GM20000 (cell line): ENCODE measurements at regions not wholly inside any gene's neighbourhood (a gene's known extent, or its start where the extent isn't known, plus 50 kb on each side); places are given as distances from the start of the nearest gene placed in this dataset.

Experiments
- DNase-seq: peaks from one replicate; pipeline ENCODE4 v3.0.0; 2012; ENCODE audit warnings: low spot score
- TF ChIP-seq, protein P1 (sequence below): IDR thresholded peaks from 2 replicates; pipeline ENCODE4 v1.5.1; 2012; ENCODE audit warnings: mild to moderate bottlenecking, control low read depth; ENCODE audit errors: extremely low read depth, missing control alignments

DNA sequence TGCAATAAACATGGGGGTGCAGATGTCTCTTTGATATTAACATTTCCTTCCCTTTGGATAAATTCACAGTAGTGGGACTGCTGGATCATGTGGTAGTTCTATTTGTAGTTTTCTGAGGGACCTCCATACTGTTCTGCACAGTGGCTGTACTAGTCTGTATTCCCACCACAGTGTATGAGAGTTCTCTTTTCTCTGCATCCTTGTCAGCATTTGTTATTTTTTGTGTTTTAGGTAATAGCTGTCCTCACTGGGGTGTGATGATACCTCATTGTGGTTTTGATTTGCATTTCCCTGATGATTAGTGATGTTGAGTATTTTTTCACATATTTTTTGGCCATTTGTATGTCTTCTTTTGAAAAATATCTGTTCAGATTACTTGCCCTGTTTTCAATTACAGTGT is 562.5 kb downstream of the CSNK1G3 start:
- TF ChIP-seq, protein P1, sequence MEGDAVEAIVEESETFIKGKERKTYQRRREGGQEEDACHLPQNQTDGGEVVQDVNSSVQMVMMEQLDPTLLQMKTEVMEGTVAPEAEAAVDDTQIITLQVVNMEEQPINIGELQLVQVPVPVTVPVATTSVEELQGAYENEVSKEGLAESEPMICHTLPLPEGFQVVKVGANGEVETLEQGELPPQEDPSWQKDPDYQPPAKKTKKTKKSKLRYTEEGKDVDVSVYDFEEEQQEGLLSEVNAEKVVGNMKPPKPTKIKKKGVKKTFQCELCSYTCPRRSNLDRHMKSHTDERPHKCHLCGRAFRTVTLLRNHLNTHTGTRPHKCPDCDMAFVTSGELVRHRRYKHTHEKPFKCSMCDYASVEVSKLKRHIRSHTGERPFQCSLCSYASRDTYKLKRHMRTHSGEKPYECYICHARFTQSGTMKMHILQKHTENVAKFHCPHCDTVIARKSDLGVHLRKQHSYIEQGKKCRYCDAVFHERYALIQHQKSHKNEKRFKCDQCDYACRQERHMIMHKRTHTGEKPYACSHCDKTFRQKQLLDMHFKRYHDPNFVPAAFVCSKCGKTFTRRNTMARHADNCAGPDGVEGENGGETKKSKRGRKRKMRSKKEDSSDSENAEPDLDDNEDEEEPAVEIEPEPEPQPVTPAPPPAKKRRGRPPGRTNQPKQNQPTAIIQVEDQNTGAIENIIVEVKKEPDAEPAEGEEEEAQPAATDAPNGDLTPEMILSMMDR, result no peak
- no peak for DNase-seq

DNA sequence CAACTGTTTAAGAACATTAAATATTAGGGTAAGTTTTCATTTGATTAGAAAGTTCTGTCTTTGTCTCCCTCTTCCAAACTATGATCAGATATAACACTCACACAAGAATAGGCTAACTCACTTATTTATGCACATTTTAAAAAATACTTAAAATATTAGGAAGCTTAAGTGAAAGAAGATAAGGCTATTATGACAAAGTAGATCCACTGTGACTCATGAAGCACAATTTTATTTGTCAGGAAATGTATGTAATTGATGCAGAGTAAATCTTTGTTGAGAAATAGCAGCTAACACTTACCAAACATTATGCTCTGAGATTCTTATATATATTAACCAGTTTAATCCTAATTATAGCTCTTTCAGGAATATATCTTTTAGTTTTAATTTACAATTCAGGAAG is 560.6 kb downstream of the CSNK1G3 start:
- TF ChIP-seq, protein P1, result no peak
- no peak for DNase-seq

DNA sequence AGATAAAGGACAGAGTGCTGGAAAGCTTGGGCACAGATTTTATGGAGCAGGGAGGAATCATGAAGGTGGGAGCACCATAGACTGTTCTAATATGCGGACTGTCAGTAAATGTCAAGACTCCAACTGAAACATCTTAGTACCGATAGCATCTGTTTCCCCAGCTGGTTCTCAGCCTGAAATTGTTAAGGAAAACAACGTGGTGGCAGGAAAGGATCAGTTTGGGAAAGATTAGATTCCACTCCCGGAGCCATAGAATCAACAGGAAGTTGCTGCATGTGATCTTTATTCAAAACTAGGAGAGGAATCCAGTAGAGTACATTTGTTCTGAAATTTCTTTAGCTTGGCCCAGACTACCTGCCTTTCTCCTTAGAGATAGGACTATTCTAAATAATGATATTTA is 559.1 kb downstream of the CSNK1G3 start:
- no peak for DNase-seq
- TF ChIP-seq, protein P1, result no peak

DNA sequence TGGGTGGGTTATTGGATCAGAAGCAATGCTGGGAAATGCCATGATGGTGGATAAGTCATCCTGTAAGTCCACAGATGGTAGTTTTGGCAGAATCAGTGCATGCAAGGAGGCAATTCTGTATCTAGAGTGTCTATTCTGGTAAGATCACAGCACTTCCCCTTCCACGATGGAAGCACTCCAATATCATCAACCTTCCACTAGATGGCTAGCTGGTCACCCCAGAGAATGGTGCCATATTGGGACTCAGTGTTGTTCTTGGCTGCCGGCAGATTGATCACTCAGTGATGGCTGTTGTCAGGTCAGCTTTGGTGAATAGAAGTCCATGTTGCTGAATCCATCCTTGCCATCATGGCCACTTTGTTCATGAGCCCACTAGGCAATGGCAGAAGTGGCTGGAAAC is 553.5 kb downstream of the CSNK1G3 start:
- TF ChIP-seq, protein P1, result no peak

DNA sequence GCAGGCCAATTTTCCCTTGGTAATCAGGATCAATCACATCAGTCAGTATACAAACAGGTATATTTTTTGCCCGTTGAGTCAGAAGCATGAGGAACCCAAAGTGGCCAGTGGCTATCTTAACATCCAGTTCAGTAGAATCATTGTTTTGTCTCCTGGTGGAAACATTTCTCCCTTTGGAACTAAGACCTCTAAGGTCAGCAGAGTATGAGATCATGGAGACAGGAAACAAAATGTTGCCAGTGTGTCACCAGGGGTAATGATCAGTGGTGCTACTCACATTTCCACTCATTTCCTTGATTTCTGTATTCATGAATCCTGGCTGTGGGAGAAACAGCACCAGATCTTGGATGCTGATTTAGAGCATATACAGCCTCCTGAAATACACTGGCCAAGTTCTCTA is 553.0 kb downstream of the CSNK1G3 start:
- DNase-seq, result no peak
- TF ChIP-seq, protein P1, result no peak

More for the DNA sequence above, 553.5 kb downstream of the CSNK1G3 start:
- DNase-seq, result no peak

DNA sequence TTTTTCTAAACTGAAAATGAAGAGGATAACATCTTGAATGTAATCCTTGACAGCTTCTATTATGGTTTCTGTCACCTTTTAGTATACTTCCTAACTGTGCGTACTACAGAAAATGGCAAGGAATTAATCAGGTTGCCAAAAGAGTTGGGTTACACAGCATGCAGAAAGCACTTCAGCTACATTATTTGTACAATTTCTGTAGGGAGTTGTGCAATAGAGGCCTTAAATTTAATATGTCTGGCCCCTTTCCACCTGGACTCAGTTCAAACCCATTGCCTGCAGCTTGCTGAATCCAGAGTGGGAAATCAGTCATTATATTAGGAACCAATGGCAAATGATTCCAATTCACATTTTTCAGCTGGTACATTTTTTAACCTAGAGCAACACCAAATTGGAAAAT is 549.7 kb downstream of the CSNK1G3 start:
- TF ChIP-seq, protein P1, result no peak
- no peak for DNase-seq

DNA sequence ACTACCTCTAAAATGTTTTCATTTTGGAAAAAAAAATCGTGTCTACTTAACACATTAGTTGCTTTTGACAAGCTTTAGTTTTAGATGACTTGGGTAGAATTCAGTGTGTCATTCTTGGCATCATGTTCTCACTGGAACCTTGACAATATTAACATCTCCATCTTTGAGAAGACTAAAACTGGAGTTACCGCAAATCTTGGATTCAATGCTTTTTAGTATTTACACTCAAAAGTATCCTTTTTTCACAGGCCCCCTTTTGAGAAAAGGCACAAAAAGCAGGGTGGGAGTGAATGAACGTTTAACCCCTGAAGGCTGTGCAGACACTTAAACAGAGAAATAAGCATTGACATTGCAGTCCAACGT is 549.1 kb downstream of the CSNK1G3 start:
- TF ChIP-seq, protein P1, result no peak
- no peak for DNase-seq
